Cardiac septum (tissue), 1 donor: ENCODE measurements at regions not wholly inside any gene's neighbourhood (a gene's known extent, or its start where the extent isn't known, plus 50 kb on each side); places are given as distances from the start of the nearest gene placed in this dataset.

ENCODE experiments used
- DNase-seq: peaks from one replicate; pipeline ENCODE4 v3.0.0-alpha.2; 2020; ENCODE audit warnings: low spot score
- intact Hi-C: fragments of 100-400 bp; cut with DNase I; formaldehyde crosslinking; loops from one replicate; pipeline ENCODE4 v1.14.0; 2022
- donor health status: DM: no; HTN: no; CAD: no.

DNA sequence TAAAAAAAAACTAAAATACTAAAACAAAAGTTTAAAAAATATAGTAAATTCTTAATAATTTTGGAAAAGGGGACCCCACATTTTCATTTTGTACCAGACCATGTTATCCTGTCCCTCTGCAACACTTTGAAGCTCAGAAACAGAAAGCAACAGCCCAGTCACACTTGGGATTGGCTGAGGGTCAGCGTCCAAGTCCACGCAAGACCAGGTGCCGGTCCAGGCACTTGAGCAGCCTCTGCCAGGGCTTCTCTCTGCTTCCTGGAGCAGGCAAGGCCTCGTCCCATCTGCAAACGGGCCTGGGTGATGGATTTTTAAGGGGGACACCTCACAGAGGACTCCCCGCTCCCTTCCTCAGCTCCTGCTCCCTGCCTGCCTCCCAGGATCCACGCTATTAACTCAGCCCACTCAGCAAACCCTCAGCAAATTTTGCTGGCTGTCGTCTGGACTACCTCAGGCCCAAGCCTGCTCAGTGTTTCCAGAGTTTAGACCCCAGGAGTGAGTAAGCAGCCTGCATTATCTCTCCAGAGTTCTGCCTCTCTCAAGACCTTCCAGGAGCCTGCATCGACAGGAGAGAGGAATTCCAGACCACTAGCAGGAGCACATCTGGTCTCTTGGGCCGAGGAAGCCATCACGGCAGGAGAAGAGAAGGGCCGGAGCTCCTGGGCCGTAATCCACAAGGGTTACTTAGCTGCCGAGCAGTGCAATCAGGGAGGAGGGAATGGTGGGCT is 67.4 kb upstream of the CALM2 start:
- no peak for DNase-seq
- intact Hi-C loops, result no loop called here

DNA sequence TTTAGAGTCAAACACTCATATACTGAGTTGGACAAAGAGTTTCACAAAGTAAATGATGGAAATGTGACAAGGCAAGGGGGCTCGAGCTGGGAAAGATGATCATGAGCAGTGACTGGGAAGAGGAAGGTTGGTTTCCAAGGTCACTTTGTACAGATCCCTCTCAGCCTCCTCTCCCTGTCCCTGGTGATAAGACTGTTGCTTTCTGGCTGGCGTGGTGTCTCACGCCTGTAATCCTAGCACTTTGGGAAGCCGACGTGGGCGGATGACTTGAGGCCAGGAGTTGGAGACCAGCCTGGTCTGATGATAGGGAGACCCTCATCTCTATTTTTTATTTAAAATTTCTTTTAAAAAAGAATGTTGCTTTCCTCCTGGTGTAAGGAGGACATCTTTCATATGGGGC is 65.4 kb upstream of the CALM2 start:
- intact Hi-C loops, result no loop called here
- DNase-seq, result no peak

DNA sequence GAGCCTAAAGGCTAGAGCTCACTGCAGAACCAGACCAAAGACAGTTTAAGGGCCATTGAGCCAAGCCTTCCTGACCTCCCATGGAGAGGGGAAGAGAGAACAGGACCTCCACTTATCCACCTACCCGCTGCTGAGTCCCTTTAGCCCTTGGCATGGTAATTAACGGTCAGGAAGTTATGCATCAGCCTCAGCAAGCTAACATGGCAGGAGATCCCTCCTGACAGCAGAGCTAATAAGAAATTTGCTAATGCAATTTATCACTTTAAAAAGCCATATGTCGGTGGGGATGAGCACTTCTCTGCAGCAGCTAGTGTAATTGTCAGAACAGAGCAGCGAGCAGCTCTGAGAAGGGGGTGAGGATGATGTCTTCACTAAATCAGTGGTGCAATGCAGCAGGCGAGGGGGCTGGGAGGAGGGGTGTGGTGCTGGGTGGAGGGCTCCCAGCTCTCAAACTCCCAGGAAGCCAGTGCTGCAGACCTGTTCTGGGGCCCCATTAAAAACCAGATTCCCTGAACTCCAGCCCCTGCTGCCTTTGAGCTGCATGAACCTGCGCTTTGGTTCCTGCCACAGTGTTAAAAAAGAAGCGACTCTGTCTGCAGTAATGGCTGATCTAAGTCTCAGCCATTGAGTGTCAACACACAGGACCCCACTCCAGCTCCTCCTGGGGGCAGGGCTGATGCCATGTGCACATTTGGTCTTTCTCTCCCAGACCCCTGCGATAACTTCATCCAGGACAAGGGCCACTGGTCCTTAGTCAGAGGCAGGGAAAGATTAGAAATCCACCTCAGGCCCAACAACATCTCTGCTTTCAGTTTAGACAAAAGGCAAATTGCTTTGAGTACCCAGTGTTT is 63.0 kb upstream of the CALM2 start:
- intact Hi-C loops, result no loop called here
- no peak for DNase-seq

DNA sequence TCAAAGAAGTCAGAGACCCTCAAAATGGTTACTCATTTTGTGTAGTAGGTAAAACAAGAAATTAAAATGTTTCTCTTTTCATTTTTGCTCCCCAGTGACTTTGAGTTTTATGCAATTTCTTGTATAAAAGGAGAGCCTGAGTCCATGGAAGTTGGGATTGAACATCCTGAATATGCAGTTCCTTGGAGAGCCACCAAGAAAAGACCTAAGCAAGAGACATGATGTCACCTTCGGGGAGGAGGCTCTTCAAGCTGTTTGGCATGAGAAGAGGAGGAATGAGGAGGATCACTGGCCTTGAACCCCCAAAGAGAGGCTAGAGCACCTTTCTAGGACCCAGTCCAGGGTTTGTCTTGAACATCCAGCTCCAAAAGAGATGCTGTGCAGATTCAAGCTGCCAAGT is 62.3 kb upstream of the CALM2 start:
- DNase-seq, result no peak
- intact Hi-C loops, result no loop called here

DNA sequence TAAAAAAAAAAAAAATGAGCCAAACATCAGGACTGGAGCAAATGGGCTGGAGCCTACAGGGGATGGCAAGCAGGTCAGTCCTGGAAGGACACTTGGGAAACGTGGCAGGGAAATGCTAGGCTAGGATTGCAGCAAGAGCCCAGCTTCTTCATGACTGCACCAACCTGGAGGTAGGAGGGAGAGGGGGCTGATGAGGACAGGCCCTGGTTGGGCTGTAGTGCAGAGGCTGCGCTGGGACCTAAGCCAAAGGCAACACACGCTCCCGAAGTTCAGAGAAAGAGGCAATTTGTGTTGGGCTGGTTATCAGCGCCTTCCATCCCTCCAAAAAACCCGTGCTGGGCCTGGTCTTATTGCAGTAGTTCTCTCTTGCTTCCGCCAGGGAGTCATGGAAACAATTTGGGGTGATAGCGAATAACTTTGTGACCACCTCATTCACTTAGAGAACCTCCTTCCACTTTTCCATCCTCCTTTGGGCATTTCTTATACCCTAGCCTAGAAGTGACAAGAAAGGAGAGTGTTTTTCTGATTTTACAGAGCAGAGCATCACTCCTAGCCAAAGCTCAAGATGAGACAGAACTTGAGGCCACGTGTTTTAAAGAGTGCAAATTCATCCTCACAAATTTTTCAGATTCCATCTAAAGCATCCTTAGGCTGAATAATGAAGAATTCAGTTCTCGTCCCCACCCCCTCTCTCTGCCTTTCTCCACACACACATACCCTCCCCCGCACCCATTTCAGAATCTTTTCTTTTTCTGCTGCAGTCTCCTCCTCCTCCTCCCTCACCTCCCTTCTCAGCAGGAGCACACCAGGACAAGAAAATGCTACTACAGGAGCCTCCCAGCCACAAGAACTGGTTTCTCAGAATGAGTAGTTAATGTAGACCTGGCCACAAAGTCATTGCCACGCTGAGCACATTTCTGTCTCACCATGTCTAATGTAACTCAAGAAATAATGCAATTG is 61.3 kb upstream of the CALM2 start:
- DNase-seq, result no peak
- intact Hi-C loops, result no loop called here

DNA sequence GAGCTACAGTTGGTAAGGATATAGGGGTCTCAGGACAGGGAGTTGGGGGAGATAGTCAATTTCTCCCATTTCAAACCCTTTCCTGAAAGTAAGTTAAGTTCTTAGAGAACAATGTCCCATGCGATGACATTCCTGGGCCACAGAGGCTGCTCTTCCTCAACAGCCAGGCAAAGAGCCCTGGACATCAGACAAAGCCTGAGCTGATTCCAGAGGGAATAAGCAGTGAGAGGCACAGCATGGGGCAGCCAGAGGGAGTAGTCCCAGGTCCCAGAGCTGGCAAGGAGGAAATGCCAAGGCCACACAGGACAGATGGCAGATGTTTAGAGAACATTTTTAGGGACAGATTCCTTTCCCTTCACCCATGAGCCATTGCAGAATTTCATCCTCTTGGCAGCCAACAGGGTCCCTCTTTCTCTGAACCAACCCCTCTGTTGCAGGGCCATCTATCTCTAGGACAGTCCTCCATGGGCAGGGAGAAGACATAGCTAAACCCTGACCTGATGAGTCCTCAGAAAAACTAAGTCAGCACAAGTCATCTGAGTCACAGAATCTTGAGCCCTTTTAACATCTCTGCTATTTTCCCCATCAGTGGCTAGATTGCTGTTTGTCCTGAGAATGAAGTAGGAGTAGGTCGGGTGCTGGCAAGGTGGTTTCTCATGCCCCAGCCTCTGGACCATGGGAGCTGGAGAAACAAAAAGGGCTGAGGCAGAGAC is 60.3 kb upstream of the CALM2 start:
- DNase-seq, result no peak
- intact Hi-C loops, result no loop called here

DNA sequence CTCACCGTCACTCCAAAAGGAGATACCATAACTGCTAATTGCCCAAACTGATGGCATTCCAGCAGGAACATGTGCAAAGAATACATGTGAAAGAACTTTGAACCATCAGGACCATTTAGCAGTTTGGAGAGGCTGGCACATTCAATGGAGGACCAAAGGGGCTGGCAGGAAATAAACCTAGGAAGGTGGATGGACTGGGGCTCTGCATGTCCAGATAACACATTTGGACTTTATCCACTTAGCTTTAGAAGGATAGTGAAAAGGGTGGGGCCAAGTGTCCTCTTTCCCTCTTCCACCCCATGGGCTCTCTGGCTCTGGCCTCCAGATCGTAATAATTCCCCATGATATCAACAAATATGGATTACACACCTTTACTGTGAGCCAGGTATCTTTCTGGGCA is 58.8 kb upstream of the CALM2 start:
- intact Hi-C loops, result no loop called here

DNA sequence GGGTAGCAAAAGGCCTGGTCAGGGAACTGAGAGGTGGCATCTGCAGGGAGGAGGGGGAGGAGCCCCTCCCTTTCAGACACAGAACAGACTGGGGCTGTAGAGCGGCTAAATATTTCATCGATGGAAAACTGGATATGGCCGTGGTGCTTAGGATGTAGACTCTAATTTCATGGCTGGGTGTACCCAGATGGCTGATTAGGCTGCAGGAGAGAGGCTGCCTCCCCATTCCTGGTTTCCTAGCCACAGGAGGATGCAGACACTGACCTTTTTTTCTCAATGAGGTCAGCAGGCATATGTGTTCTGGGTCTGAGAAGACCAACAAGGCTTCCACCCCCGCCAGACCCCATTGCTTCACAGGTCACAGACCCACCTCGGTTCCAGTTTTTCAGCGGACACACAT is 58.1 kb upstream of the CALM2 start:
- no peak for DNase-seq
- intact Hi-C loops, result no loop called here

More for the DNA sequence above, 58.8 kb upstream of the CALM2 start:
- DNase-seq, result no peak

DNA sequence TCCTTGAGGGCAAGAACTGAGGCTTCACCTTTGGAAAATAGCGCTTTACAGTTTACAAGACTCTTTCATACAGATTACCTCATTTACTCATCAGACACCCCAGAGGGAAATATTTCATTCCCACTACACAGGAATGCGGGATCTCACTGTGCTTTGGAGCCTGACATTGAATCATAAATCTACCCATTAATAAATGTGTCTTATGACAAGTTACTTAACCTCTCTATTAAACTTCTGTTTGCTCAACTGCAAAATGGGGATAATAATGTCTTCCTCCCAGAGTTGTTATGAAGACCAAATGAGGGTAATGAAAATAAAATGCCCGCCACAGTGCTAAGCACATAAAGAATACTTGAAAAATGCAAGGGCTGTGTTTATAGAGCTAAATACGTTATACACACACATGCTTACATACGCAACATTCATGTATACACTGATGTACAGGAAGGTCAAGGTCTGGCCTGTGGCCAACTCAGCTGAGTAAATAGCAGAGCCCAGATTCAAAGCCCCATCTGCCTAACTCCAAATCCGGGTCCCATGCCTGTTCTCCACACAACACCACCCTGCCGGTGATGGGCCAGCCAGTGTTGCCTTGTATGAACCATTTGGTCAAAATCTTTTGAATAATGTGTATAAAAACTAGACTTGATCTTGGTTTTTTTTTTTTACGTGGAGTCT is 56.6 kb upstream of the CALM2 start:
- DNase-seq, result no peak
- intact Hi-C loops, result no loop called here

DNA sequence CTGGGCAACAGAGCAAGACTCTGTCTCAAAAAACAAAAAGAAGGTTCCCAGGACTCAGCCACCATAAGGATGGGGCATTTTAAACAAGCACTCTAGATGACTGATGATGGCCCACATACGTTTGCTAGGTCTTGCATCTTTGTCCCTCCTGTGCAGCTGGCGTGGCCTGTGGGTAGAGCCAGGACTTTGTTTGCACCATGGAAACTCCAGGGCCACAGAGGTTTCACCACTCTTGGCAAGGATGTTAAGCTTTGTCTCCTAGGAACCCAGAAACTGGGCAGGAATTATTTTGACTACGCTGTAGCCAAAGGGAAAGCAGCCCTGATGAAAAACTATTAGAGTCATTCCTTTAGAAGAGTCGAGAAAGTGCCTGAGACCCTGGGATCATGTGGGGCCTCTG is 54.1 kb upstream of the CALM2 start:
- no peak for DNase-seq
- intact Hi-C loops, result no loop called here

DNA sequence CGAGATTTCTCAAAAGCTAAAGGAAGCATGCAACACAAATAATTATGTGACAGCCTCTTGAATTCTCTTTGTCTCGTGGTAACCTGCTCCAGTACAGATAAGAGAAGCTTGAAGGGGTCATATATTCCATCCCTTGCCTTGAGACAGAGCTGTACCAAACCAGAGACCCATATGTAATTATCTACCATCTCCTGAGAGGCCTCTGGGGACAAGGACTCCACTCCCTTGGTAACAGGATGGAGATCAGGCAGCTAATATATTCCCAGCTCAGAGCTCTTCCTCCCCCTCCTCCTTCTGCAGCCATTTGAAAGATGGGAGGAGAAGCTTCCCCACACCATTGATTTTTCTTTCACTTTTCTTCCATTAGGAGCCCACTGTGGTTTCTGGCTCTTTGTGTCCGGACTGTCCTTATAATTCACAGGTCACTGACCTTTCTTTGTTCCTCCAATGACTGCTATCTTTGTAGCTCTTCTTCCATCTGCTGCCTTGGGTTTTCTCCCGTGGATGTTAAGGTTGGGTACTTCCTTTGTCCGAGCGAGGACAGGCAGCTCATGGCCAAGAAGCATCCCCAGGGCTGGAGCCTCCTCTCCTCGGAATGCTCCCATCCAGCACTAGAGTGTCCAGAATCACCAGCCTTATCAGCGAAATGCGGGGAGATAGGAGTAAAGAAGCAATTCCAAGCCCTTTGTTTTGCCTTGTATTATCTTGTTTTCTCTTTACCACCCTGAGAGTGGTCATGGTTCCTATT is 51.4 kb upstream of the CALM2 start:
- DNase-seq, result no peak
- intact Hi-C loops, result no loop called here

DNA sequence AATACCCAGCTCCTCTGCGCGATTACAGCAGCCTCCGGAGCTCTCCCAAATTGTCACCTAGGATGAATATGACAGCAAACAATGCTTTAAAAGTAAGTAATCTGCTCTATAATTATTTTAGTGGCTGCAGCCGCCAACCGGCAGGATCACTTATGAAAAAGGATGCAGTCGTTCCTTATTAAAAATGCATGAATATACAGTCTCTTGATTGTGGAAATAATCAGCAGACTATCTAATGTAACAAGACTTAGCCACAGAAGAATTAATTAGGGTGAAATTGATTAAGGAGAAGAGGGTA is 50.6 kb upstream of the CALM2 start:
- intact Hi-C loops, result no loop called here
- DNase-seq, result no peak

DNA sequence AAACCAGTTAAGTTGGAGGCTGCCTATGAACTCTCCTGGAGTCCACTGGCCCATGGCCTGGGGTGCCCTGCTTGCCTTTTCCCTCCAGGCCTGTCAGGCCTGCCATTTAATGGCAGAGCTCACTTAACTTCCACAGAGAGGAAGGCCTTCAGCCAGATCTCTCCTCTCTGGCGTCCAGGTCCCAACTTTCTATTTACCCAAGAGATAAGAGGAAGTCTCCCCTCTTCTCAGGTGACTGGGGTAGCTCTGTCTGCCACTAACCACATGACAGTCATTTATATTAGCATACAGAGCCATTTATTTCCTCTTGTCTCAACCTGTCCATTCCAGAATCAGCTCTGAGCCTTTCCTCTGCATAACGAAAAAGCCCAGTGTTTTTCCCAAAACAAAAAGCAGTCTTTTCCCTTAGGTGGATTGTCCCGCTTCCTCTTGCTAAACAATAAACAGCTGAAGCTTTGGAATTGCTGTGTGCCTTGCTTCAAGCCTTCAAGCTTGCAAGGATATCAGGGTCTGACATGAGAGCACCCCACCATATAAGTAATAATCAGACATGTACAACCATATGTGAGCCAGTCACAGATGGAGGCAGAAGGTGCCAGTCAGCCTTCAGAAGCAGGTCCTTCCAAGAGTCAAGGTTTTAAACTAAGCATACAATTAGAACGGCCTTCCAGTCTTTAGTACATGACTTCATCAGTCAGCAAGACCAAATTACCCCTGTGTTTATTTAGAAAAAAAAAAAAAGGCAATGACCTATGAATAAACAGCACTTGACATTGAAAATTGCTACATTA is 50.0 kb upstream of the CALM2 start:
- no peak for DNase-seq
- intact Hi-C loops, result no loop called here
